Ishikawa (cell line): ENCODE measurements at regions not wholly inside any gene's neighbourhood (a gene's known extent, or its start where the extent isn't known, plus 50 kb on each side); places are given as distances from the start of the nearest gene placed in this dataset.

Experiments used
- RAD21 ChIP-seq: IDR thresholded peaks from 2 replicates; pipeline ENCODE4 v1.6.1; 2012; ENCODE audit warnings: low read depth
- REST ChIP-seq: IDR thresholded peaks from 2 replicates; pipeline ENCODE4 v1.6.1; 2012; ENCODE audit warnings: low read depth, mild to moderate bottlenecking
- TAF1 ChIP-seq: IDR thresholded peaks from 2 replicates; pipeline ENCODE4 v1.6.1; 2012; ENCODE audit warnings: low read depth, mild to moderate bottlenecking

- no peak for TF ChIP-seq TAF1
- no peak for TF ChIP-seq REST
- TF ChIP-seq RAD21: no peak
Measured at GRCh38 chr10:25849268-25849667, 84.8 kb upstream of the MYO3A start.
